ENCODE measurements at regions not wholly inside any gene's neighbourhood (a gene's known extent, or its start where the extent isn't known, plus 50 kb on each side); places are given as distances from the start of the nearest gene placed in this dataset.
"Not testable (repeated sequence)": the region's sequence is repeated elsewhere in the genome, so short reads cannot be mapped to it uniquely, and the experiment has no call there.

GRCh38 chr10:53331460-53331859 is 558.9 kb upstream of the MBL2 start:
- Histone ChIP-seq H3F3A (ENCODE audit: insufficient read depth, low read depth) (no peaks in the 10 kb centered on the region), H3K79me2 (ENCODE audit: low read depth) (no peaks in the 10 kb centered on the region), H3K27me3 (ENCODE audit: insufficient read depth, low read depth) (no peaks in the 10 kb centered on the region), H2AFZ (no peak overlapping the region), H3K9me3 (ENCODE audit: insufficient read depth, low read depth) (no peaks in the 10 kb centered on the region; the same call in 1 of the 2 replicates), H3K4me1 (replicated peaks; ENCODE audit: insufficient read depth) (no peaks in the 10 kb centered on the region), H3K4me3 (no peak overlapping the region), H3K27ac (no peak overlapping the region), H4K20me1 (ENCODE audit: insufficient read depth) (no peaks in the 10 kb centered on the region), H3K9me2 (ENCODE audit: insufficient read depth) (no peaks in the 10 kb centered on the region), H3K36me3 (ENCODE audit: low read depth) (no peaks in the 10 kb centered on the region), H3K4me2 (no peak overlapping the region)
- TF ChIP-seq EZH2 (IDR thresholded peaks at IDR 0.05; ENCODE audit: low read depth) (no peak), CTCF (conservative IDR thresholded peaks at IDR 0.05) (no peak)
- POLR2A ChIA-PET (ENCODE audit: unreplicated experiment) = no interaction called here
- CTCF ChIA-PET = no interaction called here
- DNase-seq = no peak
- intact Hi-C loops (cut with micrococcal nuclease; ENCODE audit: unreplicated experiment) = no loop called here
- no TSS peak for BruUV-seq (replicated peaks)

DNA sequence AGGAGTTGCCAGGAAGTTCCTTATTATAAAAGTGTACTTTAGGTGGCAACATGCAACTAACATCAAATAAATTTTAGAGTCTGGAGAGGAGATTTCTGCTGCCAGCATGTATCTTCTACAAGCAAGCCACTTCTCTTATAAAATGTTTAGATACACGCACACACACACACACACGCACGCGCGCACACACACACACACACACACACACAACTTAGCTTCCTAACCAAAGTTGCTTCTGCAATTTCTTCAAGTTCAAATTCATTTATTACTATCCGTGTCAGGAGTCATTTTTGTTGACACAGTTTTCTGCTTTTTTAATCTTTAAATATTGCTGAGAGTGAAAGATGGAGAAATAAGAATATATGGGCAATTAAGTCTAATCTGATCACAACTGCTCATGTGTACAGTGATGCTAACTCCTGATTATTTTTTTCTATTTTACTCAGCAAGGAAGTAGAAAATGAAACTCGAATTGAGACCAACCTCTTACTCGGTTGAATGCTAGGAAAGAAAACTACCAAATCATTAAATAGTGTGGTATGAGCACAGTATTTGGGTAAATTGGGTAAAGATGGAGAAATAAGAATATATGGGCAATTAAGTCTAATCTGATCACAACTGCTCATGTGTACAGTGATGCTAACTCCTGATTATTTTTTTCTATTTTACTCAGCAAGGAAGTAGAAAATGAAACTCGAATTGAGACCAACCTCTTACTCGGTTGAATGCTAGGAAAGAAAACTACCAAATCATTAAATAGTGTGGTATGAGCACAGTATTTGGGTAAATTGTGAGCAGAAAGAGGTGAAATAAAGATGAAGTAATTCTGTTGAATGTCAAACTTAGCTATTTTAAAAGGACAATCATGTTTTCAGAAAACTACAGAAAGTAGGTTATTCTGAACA is 554.1 kb upstream of the MBL2 start:
- DNase-seq; H3K4me3 ChIP-seq; H3K9me3 ChIP-seq (ENCODE audit: insufficient read depth, low read depth); H3K4me1 ChIP-seq (replicated peaks; ENCODE audit: insufficient read depth); H3K4me2 ChIP-seq; CTCF ChIA-PET; H3K79me2 ChIP-seq (ENCODE audit: low read depth); POLR2A ChIA-PET (ENCODE audit: unreplicated experiment); H3K27me3 ChIP-seq (ENCODE audit: insufficient read depth, low read depth); H3F3A ChIP-seq (ENCODE audit: insufficient read depth, low read depth); BruUV-seq (replicated peaks); H2AFZ ChIP-seq; H3K36me3 ChIP-seq (ENCODE audit: low read depth); H3K27ac ChIP-seq; H3K9me2 ChIP-seq (ENCODE audit: insufficient read depth); H4K20me1 ChIP-seq (ENCODE audit: insufficient read depth): not testable (repeated sequence)
- intact Hi-C loops (cut with micrococcal nuclease; ENCODE audit: unreplicated experiment) = loop anchor here (10.0 kb wide), 1 partner anchor 58 kb away; no protein-coding TSS in a partner anchor

- Histone ChIP-seq H4K20me1 (ENCODE audit: insufficient read depth) (no peaks in the 10 kb centered on the region), H3K36me3 (ENCODE audit: low read depth) (no peaks in the 10 kb centered on the region), H3K4me2 (no peak overlapping the region), H3K4me3 (no peak overlapping the region), H3K27ac (no peak overlapping the region), H3F3A (ENCODE audit: insufficient read depth, low read depth) (no peaks in the 10 kb centered on the region), H3K4me1 (replicated peaks; ENCODE audit: insufficient read depth) (no peaks in the 10 kb centered on the region), H3K79me2 (ENCODE audit: low read depth) (no peaks in the 10 kb centered on the region), H3K9me3 (ENCODE audit: insufficient read depth, low read depth) (no peaks in the 10 kb centered on the region), H2AFZ (no peak overlapping the region), H3K27me3 (ENCODE audit: insufficient read depth, low read depth) (no peaks in the 10 kb centered on the region), H3K9me2 (ENCODE audit: insufficient read depth) (no peaks in the 10 kb centered on the region)
- no TSS peak for BruUV-seq (replicated peaks)
- intact Hi-C loops (cut with micrococcal nuclease; ENCODE audit: unreplicated experiment) = loop anchor here (10.0 kb wide), 1 partner anchor 60 kb away; no protein-coding TSS in a partner anchor
- POLR2A ChIA-PET (ENCODE audit: unreplicated experiment) = interaction anchor here (0.6 kb wide), 1 partner anchor 10 kb away, joined by 3 read pairs; no protein-coding TSS in a partner anchor
- no peak for DNase-seq
- CTCF ChIA-PET = interaction anchor here (0.7 kb wide), 1 partner anchor 335 kb away, joined by 12 read pairs; no protein-coding TSS in a partner anchor
- TF ChIP-seq CTCF (conservative IDR thresholded peaks at IDR 0.05) (no peak), EZH2 (IDR thresholded peaks at IDR 0.05; ENCODE audit: low read depth) (no peak)
Observed at GRCh38 chr10:53325066-53325465, 552.5 kb upstream of the MBL2 start.
